ENCODE measurements at regions not wholly inside any gene's neighbourhood (a gene's known extent, or its start where the extent isn't known, plus 50 kb on each side); places are given as distances from the start of the nearest gene placed in this dataset.

DNA sequence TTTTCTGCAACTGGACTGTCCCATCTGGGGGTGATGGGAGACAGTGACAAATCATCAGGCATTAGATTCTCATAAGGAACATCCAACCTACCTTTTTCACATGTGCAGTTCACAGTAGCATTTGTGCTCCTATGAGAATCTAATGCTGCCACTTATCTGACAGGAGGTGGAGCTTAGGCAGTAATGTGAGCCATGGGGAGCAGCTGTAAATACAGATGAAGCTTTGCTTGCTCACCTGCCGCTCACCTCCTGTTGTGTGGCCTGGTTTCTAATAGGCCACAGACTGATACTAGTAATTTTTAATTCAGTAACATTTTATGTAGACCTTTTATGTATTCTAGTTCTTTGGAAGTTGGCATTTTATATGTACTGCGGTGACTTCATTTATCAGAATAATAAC, 180.1 kb upstream of the SPOPL start:
- Histone ChIP-seq H3K4me3 (ENCODE audit: insufficient read depth, low read depth, low read length) (no peak overlapping the region), H3K27me3 (ENCODE audit: insufficient read depth, low read length) (no peaks in the 10 kb centered on the region), H3K36me3 (ENCODE audit: insufficient read depth, low read length) (no peaks in the 10 kb centered on the region), H3K79me2 (ENCODE audit: insufficient read depth, low read length) (no peaks in the 10 kb centered on the region), H3K9ac (ENCODE audit: low read length) (no peak overlapping the region), H4K20me1 (ENCODE audit: insufficient read depth, low read length) (no peaks in the 10 kb centered on the region), H3K4me2 (ENCODE audit: low read length) (no peak overlapping the region), H3K9me3 (ENCODE audit: insufficient read depth, low read depth, low read length) (no peaks in the 10 kb centered on the region), H2AFZ (ENCODE audit: low read depth, low read length) (no peak overlapping the region), H3K4me1 (ENCODE audit: insufficient read depth, low read length) (no peaks in the 10 kb centered on the region), H3K27ac (ENCODE audit: low read depth, low read length) (no peak overlapping the region)
- no peak for FAIRE-seq
- no peak for TF ChIP-seq EZH2 (IDR thresholded peaks at IDR 0.05; ENCODE audit: insufficient read depth, low read length)
- TF ChIP-seq, protein P1, sequence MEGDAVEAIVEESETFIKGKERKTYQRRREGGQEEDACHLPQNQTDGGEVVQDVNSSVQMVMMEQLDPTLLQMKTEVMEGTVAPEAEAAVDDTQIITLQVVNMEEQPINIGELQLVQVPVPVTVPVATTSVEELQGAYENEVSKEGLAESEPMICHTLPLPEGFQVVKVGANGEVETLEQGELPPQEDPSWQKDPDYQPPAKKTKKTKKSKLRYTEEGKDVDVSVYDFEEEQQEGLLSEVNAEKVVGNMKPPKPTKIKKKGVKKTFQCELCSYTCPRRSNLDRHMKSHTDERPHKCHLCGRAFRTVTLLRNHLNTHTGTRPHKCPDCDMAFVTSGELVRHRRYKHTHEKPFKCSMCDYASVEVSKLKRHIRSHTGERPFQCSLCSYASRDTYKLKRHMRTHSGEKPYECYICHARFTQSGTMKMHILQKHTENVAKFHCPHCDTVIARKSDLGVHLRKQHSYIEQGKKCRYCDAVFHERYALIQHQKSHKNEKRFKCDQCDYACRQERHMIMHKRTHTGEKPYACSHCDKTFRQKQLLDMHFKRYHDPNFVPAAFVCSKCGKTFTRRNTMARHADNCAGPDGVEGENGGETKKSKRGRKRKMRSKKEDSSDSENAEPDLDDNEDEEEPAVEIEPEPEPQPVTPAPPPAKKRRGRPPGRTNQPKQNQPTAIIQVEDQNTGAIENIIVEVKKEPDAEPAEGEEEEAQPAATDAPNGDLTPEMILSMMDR (IDR thresholded peaks at IDR 0.05; ENCODE audit: insufficient read depth, low read depth, low read length): no peak
- DNase-seq (ENCODE audit: low read depth): no peak
- Mint-ChIP-seq H3K9me3 (ENCODE audit: unreplicated experiment) (no peaks in the 10 kb centered on the region), H3K27ac (ENCODE audit: unreplicated experiment) (no peak overlapping the region), H3K4me3 (ENCODE audit: unreplicated experiment) (no peak overlapping the region), H3K4me1 (ENCODE audit: low read depth, unreplicated experiment) (no peaks in the 10 kb centered on the region), H3K36me3 (ENCODE audit: low read depth, unreplicated experiment) (no peaks in the 10 kb centered on the region), H3K27me3 (ENCODE audit: low read depth, unreplicated experiment) (no peaks in the 10 kb centered on the region)

DNA sequence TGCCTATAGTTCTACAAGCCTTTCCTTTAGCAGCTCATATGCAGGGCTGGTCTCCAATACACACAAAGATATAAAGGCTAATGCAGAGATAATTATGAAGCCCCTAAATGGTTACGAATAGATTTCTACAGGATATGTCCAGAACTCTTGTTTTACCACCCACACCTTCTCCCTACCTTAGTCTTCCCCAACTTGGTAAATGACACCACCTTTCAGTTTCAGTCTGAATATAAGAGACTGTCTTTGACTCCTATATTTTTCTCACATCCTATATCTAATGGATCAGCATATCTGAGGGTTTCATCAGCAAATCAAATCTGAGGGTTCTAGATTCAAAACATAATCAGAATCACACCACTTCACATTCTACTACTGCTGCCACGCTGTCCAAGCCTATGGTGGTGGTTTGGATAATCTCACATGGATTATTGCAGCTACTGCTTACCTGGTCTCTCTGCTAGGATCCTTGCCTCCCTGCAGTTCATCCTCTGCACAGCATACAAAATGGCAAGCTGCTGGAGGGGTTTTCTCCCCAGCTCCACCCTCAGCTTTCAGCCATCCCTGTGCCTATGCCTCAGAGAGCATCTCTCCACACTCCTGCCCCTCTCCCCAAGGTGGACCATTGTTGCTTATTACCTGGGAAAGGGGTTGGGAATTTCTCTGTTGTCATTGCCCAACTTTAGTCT, 178.0 kb upstream of the SPOPL start:
- no peak overlapping the region for H3K4me3 ChIP-seq (ENCODE audit: insufficient read depth, low read depth, low read length)
- DNase-seq (ENCODE audit: low read depth) (no peak), FAIRE-seq (no peak)
- Mint-ChIP-seq H3K9me3 (ENCODE audit: unreplicated experiment) (no peaks in the 10 kb centered on the region), H3K27me3 (ENCODE audit: low read depth, unreplicated experiment) (no peaks in the 10 kb centered on the region), H3K4me1 (ENCODE audit: low read depth, unreplicated experiment) (no peaks in the 10 kb centered on the region), H3K36me3 (ENCODE audit: low read depth, unreplicated experiment) (no peaks in the 10 kb centered on the region), H3K4me3 (ENCODE audit: unreplicated experiment) (no peak overlapping the region), H3K27ac (ENCODE audit: unreplicated experiment) (no peak overlapping the region)
- TF ChIP-seq EZH2 (IDR thresholded peaks at IDR 0.05; ENCODE audit: insufficient read depth, low read length): no peak
- TF ChIP-seq, protein P1 (IDR thresholded peaks at IDR 0.05; ENCODE audit: insufficient read depth, low read depth, low read length): no peak
- no peaks in the 10 kb centered on the region for H3K9me3 ChIP-seq (ENCODE audit: insufficient read depth, low read depth, low read length)
- no peaks in the 10 kb centered on the region for H3K27me3 ChIP-seq (ENCODE audit: insufficient read depth, low read length)
- no peak overlapping the region for H3K4me2 ChIP-seq (ENCODE audit: low read length)
- H3K9ac ChIP-seq (ENCODE audit: low read length): no peak overlapping the region
- H2AFZ ChIP-seq (ENCODE audit: low read depth, low read length): no peak overlapping the region
- H3K36me3 ChIP-seq (ENCODE audit: insufficient read depth, low read length): no peaks in the 10 kb centered on the region
- no peaks in the 10 kb centered on the region for H4K20me1 ChIP-seq (ENCODE audit: insufficient read depth, low read length)
- no peak overlapping the region for H3K27ac ChIP-seq (ENCODE audit: low read depth, low read length)
- H3K4me1 ChIP-seq (ENCODE audit: insufficient read depth, low read length): no peaks in the 10 kb centered on the region
- H3K79me2 ChIP-seq (ENCODE audit: insufficient read depth, low read length): no peaks in the 10 kb centered on the region

DNA sequence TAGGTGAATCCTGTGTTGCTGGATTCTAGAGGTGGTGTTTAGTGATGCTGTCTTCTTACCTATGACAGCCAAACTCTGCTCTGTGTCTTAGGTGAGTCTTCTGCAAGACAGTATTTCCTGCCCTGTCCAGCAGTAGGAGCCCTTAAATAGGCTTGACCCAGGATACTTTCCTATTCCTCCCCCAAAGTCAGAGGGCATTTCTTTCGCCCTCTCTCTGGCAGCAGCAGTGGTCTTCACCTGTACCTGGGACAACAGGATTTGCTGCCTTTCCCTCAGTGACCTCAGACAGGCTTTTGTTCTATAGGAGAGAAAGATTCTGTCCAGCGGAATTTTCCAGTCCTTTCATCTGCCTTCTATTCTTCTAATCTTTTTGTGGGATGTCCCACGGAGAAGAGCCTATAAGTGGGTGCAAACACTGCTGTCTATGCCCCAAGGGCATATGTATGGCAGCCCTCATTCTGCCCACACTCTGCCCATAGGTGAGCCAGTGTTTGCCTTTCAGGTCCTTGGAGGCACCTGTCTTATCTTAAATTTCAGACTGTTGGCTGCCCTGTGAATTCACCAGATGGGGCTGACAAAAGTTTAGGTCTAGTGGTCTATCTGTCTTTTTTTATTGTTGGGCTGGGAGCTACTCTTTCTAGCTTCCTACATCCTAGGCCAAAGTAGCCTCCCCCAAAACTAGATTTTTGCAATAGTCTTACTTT, 177.3 kb upstream of the SPOPL start:
- Histone ChIP-seq H3K79me2 (ENCODE audit: insufficient read depth, low read length) (no peaks in the 10 kb centered on the region), H3K27ac (ENCODE audit: low read depth, low read length) (no peak overlapping the region), H4K20me1 (ENCODE audit: insufficient read depth, low read length) (no peaks in the 10 kb centered on the region), H3K4me2 (ENCODE audit: low read length) (no peak overlapping the region), H2AFZ (ENCODE audit: low read depth, low read length) (no peak overlapping the region), H3K9ac (ENCODE audit: low read length) (no peak overlapping the region), H3K4me3 (ENCODE audit: insufficient read depth, low read depth, low read length) (no peak overlapping the region), H3K27me3 (ENCODE audit: insufficient read depth, low read length) (no peaks in the 10 kb centered on the region), H3K4me1 (ENCODE audit: insufficient read depth, low read length) (no peaks in the 10 kb centered on the region), H3K9me3 (ENCODE audit: insufficient read depth, low read depth, low read length) (no peaks in the 10 kb centered on the region), H3K36me3 (ENCODE audit: insufficient read depth, low read length) (no peaks in the 10 kb centered on the region)
- Mint-ChIP-seq H3K36me3 (ENCODE audit: low read depth, unreplicated experiment) (no peaks in the 10 kb centered on the region), H3K4me3 (ENCODE audit: unreplicated experiment) (no peak overlapping the region), H3K27ac (ENCODE audit: unreplicated experiment) (no peak overlapping the region), H3K9me3 (ENCODE audit: unreplicated experiment) (no peaks in the 10 kb centered on the region), H3K27me3 (ENCODE audit: low read depth, unreplicated experiment) (no peaks in the 10 kb centered on the region), H3K4me1 (ENCODE audit: low read depth, unreplicated experiment) (peaks cover 3% of the 10 kb centered on the region)
- FAIRE-seq (no peak), DNase-seq (ENCODE audit: low read depth) (no peak)
- TF ChIP-seq EZH2 (IDR thresholded peaks at IDR 0.05; ENCODE audit: insufficient read depth, low read length): no peak
- TF ChIP-seq, protein P1 (IDR thresholded peaks at IDR 0.05; ENCODE audit: insufficient read depth, low read depth, low read length): no peak
